DMS114 treated with DMSO at 0.1 percent for 48 hours (cell line): ENCODE measurements at regions not wholly inside any gene's neighbourhood (a gene's known extent, or its start where the extent isn't known, plus 50 kb on each side); places are given as distances from the start of the nearest gene placed in this dataset.
"Not testable (repeated sequence)": the region's sequence is repeated elsewhere in the genome, so short reads cannot be mapped to it uniquely, and the experiment has no call there.

Experiments used
- DNase-seq: peaks from one replicate; lab custom pipeline; 2025; ENCODE audit not compliant: unreplicated experiment; lab: John Stamatoyannopoulos, UW

DNA sequence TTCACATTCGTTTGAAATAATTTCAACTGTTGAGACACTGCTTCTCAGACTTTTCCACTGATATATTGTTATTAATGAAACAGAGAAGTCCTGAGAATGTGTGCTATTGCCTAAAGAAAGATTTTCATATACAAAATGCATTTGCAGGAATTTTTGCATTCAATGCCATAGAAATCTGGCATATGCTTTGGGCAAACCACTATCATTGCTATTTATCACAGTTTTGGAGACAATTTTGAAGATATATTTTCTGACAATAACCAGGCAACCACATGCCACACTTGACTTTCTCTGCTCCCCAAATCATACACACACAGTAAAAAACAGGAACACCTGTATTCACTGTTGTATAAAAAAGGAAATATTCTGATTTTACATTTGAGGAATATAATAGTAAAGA lies 1303.7 kb upstream of the IGFBP7 start:
- no peak for DNase-seq

DNA sequence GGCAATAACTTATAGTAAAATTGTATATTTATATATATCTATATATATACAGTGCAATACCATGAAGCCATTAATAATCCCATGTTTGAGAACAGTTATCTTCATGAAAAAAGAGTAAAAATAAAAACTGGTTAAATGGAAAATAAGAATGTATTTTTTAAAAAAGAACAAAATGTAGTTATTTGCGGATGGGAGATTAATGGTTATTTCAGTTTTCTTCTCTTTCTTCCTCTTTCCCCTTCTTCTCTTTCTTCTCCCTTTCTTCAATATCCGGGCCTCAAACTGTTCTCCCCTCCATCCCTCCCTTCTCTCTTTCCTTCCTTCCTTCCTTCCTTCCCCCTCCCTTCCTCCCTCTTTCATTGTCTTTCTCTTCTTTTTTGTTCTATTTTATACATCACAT lies 1301.7 kb upstream of the IGFBP7 start:
- DNase-seq: no peak

DNA sequence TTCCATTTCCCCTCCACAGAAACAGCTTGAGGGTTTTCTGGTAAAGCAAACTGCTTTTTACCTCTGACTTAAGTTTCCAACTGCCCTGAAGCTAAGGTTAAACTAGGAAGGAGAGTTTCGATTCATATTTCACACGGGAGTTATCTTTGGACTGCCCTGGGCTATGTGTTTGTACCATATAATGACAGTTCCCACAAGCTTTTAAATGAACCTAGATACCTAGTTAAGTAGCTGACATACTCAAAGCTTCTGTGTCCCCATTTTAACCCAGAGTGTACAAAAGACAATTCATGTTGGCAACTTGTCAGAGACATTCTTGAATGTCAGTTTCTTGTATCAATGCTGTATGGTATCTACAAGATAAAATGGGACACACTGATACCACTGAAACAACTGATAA lies 1296.6 kb upstream of the IGFBP7 start:
- DNase-seq: no peak

DNA sequence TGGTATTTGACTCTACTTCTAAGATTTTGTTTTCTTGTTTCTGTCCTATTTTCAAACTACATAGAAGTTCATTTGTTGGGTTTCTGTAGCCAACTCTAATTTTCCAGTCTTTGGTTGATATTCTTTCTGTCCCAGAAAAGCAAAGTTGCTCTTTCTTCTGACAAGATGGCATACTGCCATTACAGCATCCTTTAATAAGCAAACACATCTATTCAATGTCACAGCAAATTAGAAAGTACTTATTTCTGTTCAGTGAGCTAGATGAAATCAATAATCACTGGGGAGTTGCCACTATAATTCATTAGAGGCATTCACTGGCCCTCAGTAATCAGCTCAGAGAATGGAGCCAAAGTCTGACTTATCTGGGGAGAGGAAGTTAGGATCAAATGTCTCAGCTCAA lies 1258.0 kb upstream of the IGFBP7 start:
- no peak for DNase-seq

DNA sequence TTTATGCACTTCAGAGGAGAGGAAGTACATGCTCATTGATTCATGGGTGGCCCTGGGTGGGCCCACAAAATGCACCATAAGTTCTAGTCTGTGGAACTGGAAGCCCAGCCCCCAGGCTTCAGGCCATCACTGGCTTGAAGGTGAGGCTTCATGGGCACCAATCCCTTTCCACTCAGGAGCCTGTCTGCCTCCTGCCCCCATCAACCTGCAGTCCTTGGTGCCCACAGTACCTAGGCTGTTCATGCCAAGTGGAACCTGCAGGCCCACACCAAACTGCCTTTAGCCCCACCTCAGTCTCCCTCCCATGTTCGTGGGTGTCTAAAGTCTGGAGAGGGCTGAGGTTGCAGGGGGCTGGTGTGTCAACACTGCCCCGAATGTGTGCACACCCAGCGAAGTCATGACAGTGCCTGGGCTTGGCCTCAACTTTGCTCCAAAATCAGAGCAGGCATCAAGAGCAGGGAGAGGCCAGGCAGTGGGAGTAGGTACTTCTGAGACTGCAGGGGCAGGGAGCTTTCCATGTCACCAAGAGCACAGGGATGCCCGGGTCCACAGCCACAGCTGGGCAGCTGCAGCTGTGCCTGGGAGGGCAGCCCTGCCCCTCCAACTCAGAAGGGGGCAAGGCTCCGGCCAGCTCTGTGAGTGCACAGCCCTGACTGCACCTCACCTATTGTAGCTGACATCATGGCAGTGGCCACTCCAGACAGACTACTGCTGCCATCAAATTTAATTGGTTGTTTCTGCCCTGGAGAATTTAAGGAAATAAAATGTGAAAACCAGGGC lies 1250.4 kb upstream of the IGFBP7 start:
- no peak for DNase-seq

DNA sequence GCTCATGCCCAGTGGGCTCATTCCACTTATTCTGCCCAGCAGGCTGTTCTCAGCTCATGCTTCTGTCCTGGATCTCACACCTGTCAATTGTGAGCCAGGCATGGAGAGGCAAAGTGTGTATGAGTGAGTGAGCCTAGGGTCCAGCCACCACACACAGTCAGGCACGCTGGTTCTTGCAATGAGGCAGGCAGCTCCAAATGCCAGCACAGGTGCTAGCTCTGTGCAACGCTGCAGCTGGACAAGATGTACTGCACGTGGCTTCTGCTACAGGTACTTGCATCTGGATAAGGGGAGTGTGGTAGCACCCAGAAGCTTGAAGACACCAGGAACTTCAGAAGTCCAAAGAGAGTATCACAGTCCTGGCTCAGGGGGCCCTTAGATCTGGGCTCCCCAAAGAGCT lies 1249.4 kb upstream of the IGFBP7 start:
- DNase-seq: no peak

DNA sequence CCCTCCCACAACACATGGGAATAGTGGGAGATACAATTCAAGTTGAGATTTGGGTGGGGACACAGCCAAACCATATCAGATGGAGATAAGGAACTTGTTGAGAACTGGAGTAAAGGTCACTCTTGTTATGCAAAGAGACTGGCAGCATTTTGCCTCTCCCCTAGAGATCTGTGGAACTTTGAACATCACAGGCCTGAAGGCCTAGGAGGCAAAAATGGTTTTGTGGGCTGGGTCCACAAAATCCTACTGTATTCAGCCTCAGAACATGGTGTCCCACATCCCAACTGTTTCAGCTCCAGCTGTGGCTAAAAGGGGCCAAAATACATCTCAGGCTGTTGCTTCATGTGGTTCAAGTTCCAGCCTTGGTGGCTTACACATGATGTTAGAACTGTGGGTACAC lies 1247.8 kb upstream of the IGFBP7 start:
- DNase-seq: no peak

DNA sequence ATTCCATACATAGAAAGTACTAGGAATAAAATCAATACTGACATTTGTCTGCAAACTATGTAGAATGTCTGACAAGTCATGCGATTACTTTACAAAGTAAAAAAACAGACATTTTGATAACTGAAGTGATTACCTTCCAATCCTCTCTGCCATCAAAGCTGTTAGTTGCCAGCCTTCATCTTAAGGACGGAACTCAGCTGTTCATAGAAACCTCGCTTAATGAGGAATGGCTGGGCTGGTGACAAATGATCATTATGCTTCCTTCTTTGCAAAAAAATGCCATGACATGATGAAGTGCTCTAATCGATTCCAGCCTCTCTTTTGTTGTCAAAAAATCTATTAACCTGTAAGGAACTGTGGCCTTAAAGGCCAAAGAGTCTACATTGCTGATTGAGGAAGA lies 1214.9 kb upstream of the IGFBP7 start:
- DNase-seq: no peak

DNA sequence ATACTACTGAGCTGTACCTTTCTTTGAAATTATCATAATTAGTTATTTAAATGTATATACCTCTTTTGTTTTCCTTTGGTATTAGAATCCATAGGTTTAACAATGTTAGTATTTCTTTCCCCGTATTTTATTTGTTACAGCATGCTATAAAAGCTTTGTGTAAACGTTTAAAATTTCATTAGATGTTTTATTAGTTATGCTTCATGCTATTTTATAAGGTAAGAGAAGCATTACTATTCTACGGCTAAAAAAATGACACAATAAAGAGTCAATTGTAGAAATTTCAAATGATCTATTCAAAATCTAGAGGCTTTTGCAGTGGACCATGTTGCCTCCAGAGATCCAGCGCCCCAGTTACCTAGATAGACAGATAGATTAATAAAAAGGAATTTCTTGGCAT lies 1203.3 kb upstream of the IGFBP7 start:
- DNase-seq: no peak

DNA sequence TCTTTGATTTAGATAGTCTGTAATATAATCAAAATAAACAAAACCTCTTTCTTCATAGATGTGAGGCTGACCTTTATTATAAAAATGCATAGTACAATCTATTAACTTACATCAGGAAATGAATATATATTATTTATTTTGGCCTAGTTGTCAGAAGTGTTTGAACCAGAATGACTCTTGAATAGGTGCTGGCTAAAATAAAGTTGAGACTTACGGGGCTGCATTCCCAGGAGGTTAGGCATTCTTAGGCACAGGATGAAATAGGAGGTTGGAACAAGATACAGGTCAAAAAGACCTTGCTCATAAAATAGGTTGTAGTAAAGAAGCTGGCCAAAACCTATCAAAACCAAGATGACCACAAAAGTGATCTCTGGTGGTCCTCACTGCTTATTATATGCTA lies 1193.3 kb upstream of the IGFBP7 start:
- DNase-seq: no peak

DNA sequence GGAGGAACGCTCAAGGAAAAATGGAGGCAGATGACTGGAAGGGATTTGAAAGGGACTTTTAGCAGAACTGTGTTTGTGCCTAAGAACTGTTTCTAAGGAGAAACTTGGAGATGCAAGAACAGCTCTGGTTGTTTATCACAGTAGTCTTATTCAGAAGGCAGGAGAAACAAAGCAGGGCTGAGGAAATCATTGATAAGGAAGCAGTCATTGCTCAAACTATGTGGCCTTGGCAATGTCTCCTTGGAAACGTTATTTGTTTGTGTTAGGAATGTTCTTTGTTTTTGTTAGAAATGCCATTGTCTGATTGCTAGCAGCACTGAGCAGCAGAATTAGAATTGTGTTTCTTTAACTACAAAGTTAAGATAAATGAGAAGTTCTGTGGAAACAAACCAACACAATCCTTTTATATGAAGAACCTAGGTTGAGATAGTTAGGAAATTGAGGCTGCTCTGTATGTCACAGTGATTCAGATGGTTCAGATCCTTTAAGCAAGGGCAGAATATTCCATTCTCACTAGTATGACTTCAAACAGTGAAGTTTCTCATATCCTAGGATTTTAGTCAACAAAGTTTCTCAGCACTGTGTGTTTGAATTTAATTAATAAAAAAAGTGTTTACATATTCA lies 1191.3 kb upstream of the IGFBP7 start:
- DNase-seq: no peak

DNA sequence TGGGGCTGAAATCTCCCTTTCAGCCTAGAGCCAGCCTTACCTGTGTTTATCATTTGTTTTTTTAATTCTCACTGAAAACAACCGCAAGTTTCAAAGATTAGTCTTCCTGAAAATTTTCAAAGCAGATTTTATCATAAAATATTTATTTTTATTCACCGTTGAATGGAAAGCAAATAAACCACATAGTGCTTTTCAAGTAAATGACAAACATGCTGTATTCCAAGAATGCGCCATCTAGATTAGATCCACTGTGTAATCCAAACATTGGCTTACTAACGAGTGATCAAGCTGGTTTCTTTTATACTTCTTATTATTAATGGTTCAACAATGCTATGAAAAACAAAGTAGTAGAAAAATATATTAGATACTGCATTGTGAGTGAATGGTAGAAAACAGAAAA lies 1176.2 kb upstream of the IGFBP7 start:
- no peak for DNase-seq

DNA sequence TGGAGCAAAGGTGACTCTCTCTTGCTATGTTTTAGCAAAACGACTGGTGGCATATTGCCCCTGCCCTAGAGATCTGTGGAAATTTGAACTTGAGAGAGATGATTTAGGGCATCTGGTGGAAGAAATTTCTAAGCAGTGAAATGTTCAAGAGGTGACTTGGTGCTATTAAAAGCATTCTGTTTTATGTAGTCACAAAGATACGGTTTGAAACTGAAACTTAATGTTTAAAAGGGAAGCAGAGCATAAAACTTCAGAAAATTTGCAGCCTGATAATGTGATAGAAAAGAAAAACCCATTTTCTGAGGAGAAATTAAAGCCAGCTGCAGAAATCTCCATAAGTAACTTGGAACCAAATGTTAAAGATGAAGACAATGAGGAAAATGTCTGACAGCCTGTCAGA lies 1170.7 kb upstream of the IGFBP7 start:
- not testable (repeated sequence) for DNase-seq

DNA sequence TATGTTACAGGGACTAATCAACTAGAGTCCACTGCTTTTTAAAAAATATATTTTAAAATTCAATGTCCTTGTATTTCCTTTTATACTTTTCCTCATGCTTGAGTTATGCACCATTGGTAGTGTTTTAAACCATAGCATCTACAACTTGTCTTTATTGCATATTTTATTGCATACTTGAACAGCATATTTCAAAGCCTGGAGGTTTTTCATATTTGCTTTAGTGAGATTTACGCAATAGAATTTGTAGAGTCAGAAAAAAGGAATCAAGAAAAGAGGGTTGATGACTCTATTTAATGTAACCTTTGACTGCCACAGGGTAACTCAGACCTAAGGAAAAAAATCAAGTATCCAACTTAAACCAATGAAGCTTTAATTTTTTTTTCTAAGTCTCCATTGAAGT lies 1165.7 kb upstream of the IGFBP7 start:
- DNase-seq: no peak

DNA sequence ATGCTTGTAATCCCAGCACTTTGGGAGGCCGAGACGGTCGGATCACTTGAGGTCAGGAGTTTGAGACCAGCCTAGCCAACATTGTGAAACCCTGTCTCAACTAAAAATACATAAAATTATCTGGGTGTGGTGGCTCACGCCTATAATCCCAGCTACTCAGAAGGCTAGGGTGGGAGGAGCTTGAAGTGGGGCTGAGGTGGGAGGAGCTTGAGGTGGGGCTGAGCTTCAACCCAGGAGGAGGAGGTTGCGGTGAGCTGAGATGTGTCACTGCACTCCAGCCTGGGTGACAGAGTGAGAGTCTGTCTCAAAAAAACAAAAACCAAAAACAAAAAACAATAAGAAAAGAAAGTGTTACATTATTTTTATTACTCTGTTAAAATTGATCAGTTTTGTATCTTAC lies 1164.4 kb upstream of the IGFBP7 start:
- DNase-seq: no peak

DNA sequence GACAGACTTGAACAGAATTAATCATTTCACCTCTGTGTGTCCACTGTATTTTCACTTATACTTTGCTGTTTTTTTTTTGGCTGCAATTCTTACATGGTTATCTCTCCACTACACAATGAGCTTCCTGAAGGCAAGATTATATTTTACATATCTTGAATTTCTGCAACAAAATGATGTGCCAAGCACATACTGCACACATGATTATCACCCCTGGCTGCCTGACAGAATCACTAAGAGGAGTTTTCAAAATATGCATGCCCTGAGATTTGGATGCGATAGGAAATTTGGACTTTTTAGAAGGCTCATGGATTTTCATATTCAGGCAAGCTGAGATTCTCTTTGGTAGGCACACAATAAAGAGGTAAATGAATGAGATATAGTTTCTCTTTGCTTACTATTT lies 1162.1 kb upstream of the IGFBP7 start:
- no peak for DNase-seq

DNA sequence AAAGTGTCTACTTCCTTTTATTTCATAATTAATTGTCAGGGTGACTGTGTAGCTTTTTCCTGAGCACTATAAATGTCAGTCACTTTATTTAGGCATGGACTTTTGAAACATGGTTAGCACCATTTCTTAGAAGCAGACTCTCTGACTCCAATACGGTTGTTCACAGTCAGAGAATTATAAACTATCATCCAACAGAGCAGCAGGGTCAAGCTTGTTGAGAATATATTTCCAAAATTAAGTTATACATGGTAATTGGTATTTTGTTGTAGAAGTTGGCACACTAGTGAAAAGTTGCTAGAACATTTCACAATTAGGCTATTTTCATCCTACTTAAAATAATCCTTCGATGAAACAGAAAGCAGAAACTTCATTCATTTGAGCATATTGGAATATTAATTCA lies 1155.5 kb upstream of the IGFBP7 start:
- no peak for DNase-seq

DNA sequence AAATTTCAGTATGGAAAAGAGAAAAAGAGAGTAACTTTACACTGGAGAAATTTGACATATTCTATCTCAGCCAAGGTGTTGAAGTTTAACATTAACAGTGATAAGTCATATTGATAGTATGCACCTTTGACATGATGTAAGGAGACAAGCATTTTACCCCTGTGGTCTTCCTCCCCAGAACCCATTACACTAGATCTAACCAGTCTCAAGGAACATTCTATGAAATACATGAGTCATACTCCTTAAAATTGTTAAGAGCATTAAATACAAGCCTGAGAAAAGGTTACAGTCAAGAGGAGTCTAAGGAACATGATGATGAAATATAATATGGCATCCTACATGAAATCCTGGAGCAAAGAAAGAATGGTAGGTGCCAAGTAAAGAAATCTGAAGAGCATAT lies 1151.3 kb upstream of the IGFBP7 start:
- no peak for DNase-seq

DNA sequence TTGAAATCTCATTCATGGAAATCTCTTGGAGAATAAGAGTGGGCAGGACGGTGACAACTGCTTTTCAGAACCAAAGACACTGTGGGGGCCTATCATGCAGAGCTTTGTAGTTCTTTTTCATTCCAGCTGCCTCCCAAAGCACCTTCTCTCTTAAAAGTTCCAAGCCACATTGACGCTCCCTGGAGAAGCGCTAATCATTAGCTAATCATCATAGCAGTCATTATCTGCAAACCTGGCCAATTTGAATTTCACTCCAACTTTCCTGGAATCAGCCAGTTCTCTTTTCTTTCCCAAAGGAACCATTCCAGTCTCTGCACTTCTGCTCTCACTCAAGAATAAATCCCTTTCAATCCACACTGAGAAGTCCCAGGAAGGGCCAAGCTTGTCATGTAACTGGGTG lies 1144.1 kb upstream of the IGFBP7 start:
- no peak for DNase-seq

DNA sequence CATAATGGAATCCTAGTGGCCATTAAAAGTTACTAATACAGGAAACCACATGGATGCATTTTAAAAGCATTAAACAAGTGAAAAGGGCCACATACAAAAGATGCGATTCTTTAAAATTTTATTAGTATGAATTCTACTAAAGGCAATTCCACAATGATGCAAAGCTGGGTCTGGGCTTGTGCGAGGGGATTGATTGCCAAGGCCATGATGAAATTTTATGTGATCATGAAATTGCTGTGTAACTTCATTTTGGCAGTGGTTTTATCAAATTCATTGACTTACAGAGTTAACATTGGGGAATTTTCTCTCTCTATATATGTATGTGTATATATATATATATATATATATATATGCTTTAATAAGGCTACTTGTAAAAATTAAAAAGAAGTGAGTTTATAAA lies 1142.5 kb upstream of the IGFBP7 start:
- no peak for DNase-seq

DNA sequence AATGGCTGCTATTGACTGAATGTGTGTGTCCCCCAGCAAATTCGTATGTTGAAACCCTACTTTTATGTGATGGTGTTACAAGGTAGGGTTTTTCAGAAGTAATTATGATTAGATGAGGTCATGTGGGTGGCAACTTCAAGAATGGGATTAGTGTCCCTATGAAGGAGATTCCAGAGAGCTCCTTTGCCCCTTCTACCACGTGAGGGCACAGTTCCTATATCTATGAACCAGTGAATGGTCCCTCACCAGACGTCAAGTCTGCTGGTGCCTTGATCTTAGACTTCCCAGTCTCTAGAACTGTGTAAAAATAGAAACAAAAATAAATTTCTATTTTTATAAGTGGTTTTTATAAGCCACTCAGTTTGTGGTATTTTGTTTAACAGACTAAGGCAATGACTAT lies 1137.6 kb upstream of the IGFBP7 start:
- no peak for DNase-seq

DNA sequence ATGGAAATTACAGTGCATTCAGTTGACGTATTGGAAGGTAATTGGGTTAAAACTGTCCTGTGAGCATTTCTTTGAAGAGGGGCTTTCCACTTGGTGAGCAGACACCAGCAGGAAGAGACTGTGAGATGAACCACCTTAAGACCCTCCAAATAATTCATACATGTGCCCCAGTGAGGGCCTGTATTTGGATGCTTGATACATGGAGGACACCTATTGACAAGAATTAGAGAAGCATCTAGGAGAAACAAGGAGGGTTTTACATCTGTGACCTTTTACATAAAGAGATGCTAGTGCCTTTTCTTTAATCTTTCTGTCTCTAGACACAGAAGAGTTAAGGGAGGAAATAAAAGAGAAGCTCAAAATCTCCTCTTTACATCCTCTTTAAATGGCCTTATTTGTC lies 1115.3 kb upstream of the IGFBP7 start:
- no peak for DNase-seq

DNA sequence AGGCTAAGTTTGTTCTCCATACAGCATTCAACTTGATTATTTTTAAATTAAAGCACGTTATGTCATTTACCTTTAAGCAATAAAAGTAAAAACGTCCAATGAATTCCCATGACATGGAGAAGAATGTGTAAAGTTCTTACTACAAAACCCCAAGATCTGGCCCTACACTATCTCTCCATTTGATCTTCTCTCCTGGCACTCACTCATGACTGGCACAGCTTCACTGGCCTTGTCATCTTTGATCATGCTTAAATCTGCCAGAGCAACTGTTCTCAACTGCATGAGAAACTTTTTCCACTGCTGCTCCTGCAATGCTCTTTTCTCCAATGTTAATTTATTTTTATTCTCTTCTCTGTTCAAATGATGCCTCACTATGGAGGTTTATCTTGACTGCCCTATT lies 1109.0 kb upstream of the IGFBP7 start:
- no peak for DNase-seq
